ENCODE measurements at regions not wholly inside any gene's neighbourhood (a gene's known extent, or its start where the extent isn't known, plus 50 kb on each side); places are given as distances from the start of the nearest gene placed in this dataset.
A peak's percentile ranks its signal among the peaks of the same experiment; 100 is the strongest.

GRCh38 chr1:191163621-191164020 lies 686.0 kb upstream of the BRINP3 start:
- no peak for DNase-seq

GRCh38 chr1:191174298-191174697 lies 696.6 kb upstream of the BRINP3 start:
- DNase-seq, result no peak

- no peak for DNase-seq
Measured at GRCh38 chr1:191176131-191176530, 698.5 kb upstream of the BRINP3 start.

GRCh38 chr1:191206513-191207207 lies 729.0 kb upstream of the BRINP3 start:
- peak; percentile 8 for DNase-seq

- DNase-seq, result no peak
Measured at GRCh38 chr1:191222206-191222605, 744.5 kb upstream of the BRINP3 start.

- no peak for DNase-seq
Measured at GRCh38 chr1:191240925-191241324, 763.3 kb upstream of the BRINP3 start.

GRCh38 chr1:191255354-191256054 lies 777.8 kb upstream of the BRINP3 start:
- no peak for DNase-seq

GRCh38 chr1:191256917-191257316 lies 779.3 kb upstream of the BRINP3 start:
- no peak for DNase-seq

- peak; percentile 5 for DNase-seq
Measured at GRCh38 chr1:191260056-191260455, 782.4 kb upstream of the BRINP3 start.

- DNase-seq, result no peak
Measured at GRCh38 chr1:191261111-191261510, 783.4 kb upstream of the BRINP3 start.

GRCh38 chr1:191279266-191279800 lies 801.7 kb upstream of the BRINP3 start:
- no peak for DNase-seq

GRCh38 chr1:191284175-191284574 lies 806.5 kb upstream of the BRINP3 start:
- no peak for DNase-seq

GRCh38 chr1:191290441-191290840 lies 812.8 kb upstream of the BRINP3 start:
- DNase-seq, result no peak

GRCh38 chr1:191305370-191305769 lies 827.7 kb upstream of the BRINP3 start:
- no peak for DNase-seq

GRCh38 chr1:191306916-191307315 lies 829.3 kb upstream of the BRINP3 start:
- DNase-seq, result no peak

- DNase-seq, result no peak
Measured at GRCh38 chr1:191320062-191320461, 838.2 kb upstream of the RGS18 start.

GRCh38 chr1:191327868-191328267 lies 830.4 kb upstream of the RGS18 start:
- no peak for DNase-seq

GRCh38 chr1:191343816-191344215 lies 814.4 kb upstream of the RGS18 start:
- DNase-seq, result no peak

- no peak for DNase-seq
Measured at GRCh38 chr1:191346381-191346780, 811.9 kb upstream of the RGS18 start.

GRCh38 chr1:191348328-191348727 lies 809.9 kb upstream of the RGS18 start:
- DNase-seq, result no peak

- no peak for DNase-seq
Measured at GRCh38 chr1:191350938-191351337, 807.3 kb upstream of the RGS18 start.

GRCh38 chr1:191358724-191359123 lies 799.5 kb upstream of the RGS18 start:
- no peak for DNase-seq

- no peak for DNase-seq
Measured at GRCh38 chr1:191366686-191367085, 791.6 kb upstream of the RGS18 start.

GRCh38 chr1:191368891-191369654 lies 789.2 kb upstream of the RGS18 start:
- no peak for DNase-seq
